ENCODE measurements at regions not wholly inside any gene's neighbourhood (a gene's known extent, or its start where the extent isn't known, plus 50 kb on each side); places are given as distances from the start of the nearest gene placed in this dataset.

DNA sequence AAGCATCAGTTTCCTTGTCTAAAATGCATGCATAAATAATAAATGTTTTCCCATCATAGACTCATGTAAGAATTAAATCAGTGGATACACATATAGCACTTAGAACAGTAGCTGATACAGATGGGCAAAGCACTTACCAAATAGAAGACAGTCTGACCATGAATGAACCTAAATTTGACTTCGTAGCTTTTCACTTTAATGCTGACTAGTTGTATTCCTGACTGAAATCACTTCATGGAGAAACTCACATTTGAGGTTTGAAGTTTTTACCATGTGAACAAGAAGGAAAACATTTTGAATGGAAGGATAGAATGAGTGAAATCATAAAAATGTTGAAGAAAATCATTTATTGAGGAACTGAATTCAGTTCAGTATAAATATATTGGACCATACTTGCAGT lies 68.8 kb upstream of the TMCO5A start:
- no peak for TF ChIP-seq CTCF (IDR thresholded peaks at IDR 0.05)
- no peak for TF ChIP-seq POLR2AphosphoS5 (IDR thresholded peaks at IDR 0.05; ENCODE audit: insufficient read depth in 1 of 2, low read depth in 1 of 2)
- TF ChIP-seq POLR2A (IDR thresholded peaks at IDR 0.05): no peak

All from vagina (tissue), 2 donors.